CD4-positive, alpha-beta T cell (primary cell): ENCODE measurements at regions not wholly inside any gene's neighbourhood (a gene's known extent, or its start where the extent isn't known, plus 50 kb on each side); places are given as distances from the start of the nearest gene placed in this dataset.

ENCODE experiments used
- ATAC-seq: fragments of 200-7000 bp; cut with Tn5 transposase; one replicate; pipeline ENCODE4 v1.10.0; 2022; ENCODE audit warnings: mild to moderate bottlenecking; ENCODE audit not compliant: poor library complexity
- CTCF ChIA-PET: fragments of 350-600 bp; sonication (Branson Sonifier 250); formaldehyde crosslinking; loops from one replicate; lab custom pipeline; 2021; ENCODE audit warnings: antibody characterized with exemption, inconsistent platforms; lab: Charles Lee
- POLR2A ChIA-PET: fragments of 350-600 bp; sonication (Branson Sonifier 250); formaldehyde crosslinking; loops from one replicate; lab custom pipeline; 2021; ENCODE audit warnings: antibody characterized with exemption, inconsistent platforms; lab: Charles Lee
- DNase-seq, 14 experiments: peaks; one replicate each; pipeline ENCODE4 v3.0.0-alpha.2; 2013 to 2020; ENCODE audit warnings: mixed read lengths in 2 of 14
- H3K27ac ChIP-seq, 2 donors: one replicate each; pipeline versions ENCODE4 v1.5.1 to v1.7.0; 2013; ENCODE audit warnings: low read length in 2 of 2, low read depth in 1 of 2, mild to moderate bottlenecking in 1 of 2
- H3K27me3 ChIP-seq, 2 experiments: 1 replicate in 1 of 2; 2 replicates in 1 of 2; pipeline versions ENCODE4 v1.6.1 to v1.7.0; 2013; ENCODE audit warnings: low read length in 2 of 2, control low read depth in 1 of 2, mild to moderate bottlenecking in 1 of 2, moderate library complexity in 1 of 2; ENCODE audit not compliant: insufficient read depth in 2 of 2, control insufficient read depth in 1 of 2
- H3K36me3 ChIP-seq: one replicate; pipeline ENCODE4 v1.6.1; 2013; ENCODE audit warnings: low read length, control low read depth; ENCODE audit not compliant: insufficient read depth
- H3K4me1 ChIP-seq: one replicate; pipeline ENCODE4 v1.6.1; 2013; ENCODE audit warnings: low read length, control low read depth; ENCODE audit not compliant: insufficient read depth
- H3K4me3 ChIP-seq: one replicate; pipeline ENCODE4 v1.5.1; 2013; ENCODE audit warnings: mild to moderate bottlenecking, low read length, moderate library complexity
- H3K9me3 ChIP-seq, 2 experiments: 1 replicate in 1 of 2; 2 replicates in 1 of 2; pipeline versions ENCODE4 v1.6.1 to v1.7.0; 2013; ENCODE audit warnings: low read length in 2 of 2, mild to moderate bottlenecking in 2 of 2, control low read depth in 1 of 2, moderate library complexity in 1 of 2; ENCODE audit not compliant: control insufficient read depth in 1 of 2, insufficient read depth in 1 of 2
- H3K27ac Mint-ChIP-seq: one replicate; pipeline ENCODE4 v1.8.0; 2020; ENCODE audit warnings: mixed read lengths
- H3K27me3 Mint-ChIP-seq: one replicate; pipeline ENCODE4 v1.8.0; 2021; ENCODE audit warnings: mixed read lengths
- H3K36me3 Mint-ChIP-seq: one replicate; pipeline ENCODE4 v1.8.0; 2021; ENCODE audit warnings: low read depth, mixed read lengths
- H3K4me1 Mint-ChIP-seq: one replicate; pipeline ENCODE4 v1.8.0; 2021; ENCODE audit warnings: low read depth, mixed read lengths
- H3K4me3 Mint-ChIP-seq: one replicate; pipeline ENCODE4 v1.8.0; 2020; ENCODE audit warnings: mild to moderate bottlenecking, mixed read lengths
- H3K9me3 Mint-ChIP-seq: one replicate; pipeline ENCODE4 v1.8.0; 2020; ENCODE audit warnings: mixed read lengths
- CTCF ChIP-seq: fragments of 200-600 bp; IDR thresholded peaks from one replicate; pipeline ENCODE4 v1.8.0; 2022; ENCODE audit warnings: antibody characterized with exemption, mild to moderate bottlenecking
- intact Hi-C, 2 experiments: fragments of 100-400 bp; cut with DNase I in 1 of 2; cut with micrococcal nuclease in 1 of 2; formaldehyde crosslinking; loops; one replicate each; pipeline versions ENCODE4 v1.15.1 to v1.9.0; 2023 to 2025; cut with DNase I, micrococcal nuclease

- no peak for TF ChIP-seq CTCF
- Histone ChIP-seq H3K27me3 (no peaks in the 10 kb centered on the region), H3K9me3 (no peaks in the 10 kb centered on the region), H3K4me1 (no peaks in the 10 kb centered on the region), H3K4me3 (no peak overlapping the region), H3K27ac (no peak overlapping the region), H3K36me3 (no peaks in the 10 kb centered on the region)
- Mint-ChIP-seq H3K4me1 (no peaks in the 10 kb centered on the region), H3K9me3 (no peaks in the 10 kb centered on the region), H3K36me3 (no peaks in the 10 kb centered on the region), H3K27ac (no peak overlapping the region), H3K27me3 (no peaks in the 10 kb centered on the region), H3K4me3 (no peak overlapping the region)
- CTCF ChIA-PET: interaction anchor here (1.1 kb wide), 1 partner anchor 28 kb away, joined by 4 read pairs; no protein-coding TSS in a partner anchor
- intact Hi-C loops: loop anchor here in 1 of 2 experiments (10.0 kb wide), 1 partner anchor 1376 kb away; no protein-coding TSS in a partner anchor
- ATAC-seq: no peak
- POLR2A ChIA-PET: no interaction called here
- no peak for DNase-seq
These were observed 350.5 kb downstream of the CRPPA start for GRCh38 chr7:16070806-16071205.

DNA sequence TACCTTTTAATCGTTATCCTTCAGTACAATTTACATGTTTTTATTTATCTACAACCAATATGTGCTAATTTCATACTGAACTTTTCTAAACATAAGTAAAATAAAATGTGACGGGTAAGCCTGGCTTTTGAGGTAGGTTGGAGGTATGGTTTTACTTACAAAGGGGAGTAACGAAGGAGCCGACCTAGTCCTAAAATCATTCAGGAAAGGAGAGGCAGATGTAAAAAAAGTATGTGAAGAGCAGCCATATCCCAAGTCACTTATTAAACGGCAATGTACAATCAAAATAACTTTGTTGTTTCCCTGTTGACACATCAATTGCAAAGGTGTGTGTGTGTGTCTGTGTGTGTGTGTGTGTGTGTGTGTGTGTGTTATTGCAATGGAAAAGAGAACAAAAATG is 351.3 kb downstream of the CRPPA start:
- no peaks in the 10 kb centered on the region for H3K27me3 ChIP-seq
- no peaks in the 10 kb centered on the region for H3K36me3 Mint-ChIP-seq
- no peaks in the 10 kb centered on the region for H3K4me1 ChIP-seq
- DNase-seq (no peak), ATAC-seq (no peak)
- CTCF ChIA-PET: no interaction called here
- no peaks in the 10 kb centered on the region for H3K4me1 Mint-ChIP-seq
- no peaks in the 10 kb centered on the region for H3K27me3 Mint-ChIP-seq
- H3K4me3 Mint-ChIP-seq: no peak overlapping the region
- H3K36me3 ChIP-seq: no peaks in the 10 kb centered on the region
- no peak overlapping the region for H3K4me3 ChIP-seq
- POLR2A ChIA-PET: no interaction called here
- no peaks in the 10 kb centered on the region for H3K9me3 Mint-ChIP-seq
- no peak overlapping the region for H3K27ac Mint-ChIP-seq
- TF ChIP-seq CTCF: no peak
- H3K9me3 ChIP-seq: no peaks in the 10 kb centered on the region
- no peak overlapping the region for H3K27ac ChIP-seq
- intact Hi-C loops: loop anchor here in 1 of 2 experiments (10.0 kb wide), 1 partner anchor 1375 kb away; no protein-coding TSS in a partner anchor

DNA sequence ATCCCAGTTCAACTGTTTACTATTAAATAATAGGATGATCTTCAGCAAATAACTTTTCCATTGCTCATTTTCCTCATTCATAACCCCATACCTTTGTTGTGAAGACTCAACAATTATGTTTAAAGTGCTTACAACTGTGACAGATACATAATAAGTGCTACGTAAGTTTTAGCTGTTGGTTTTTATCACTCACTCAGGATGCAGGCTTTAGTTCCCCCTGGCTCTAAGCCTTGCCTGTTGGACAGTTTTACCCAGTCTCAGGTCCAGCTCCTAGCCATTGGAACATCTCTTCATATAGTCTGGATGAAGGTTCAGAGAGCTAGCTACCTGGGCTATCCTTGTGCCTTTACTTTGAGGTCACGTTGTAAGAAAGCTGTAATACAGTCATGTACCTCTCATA is 353.2 kb downstream of the CRPPA start:
- DNase-seq (no peak), ATAC-seq (no peak)
- no peak overlapping the region for H3K4me3 Mint-ChIP-seq
- Histone ChIP-seq H3K4me1 (no peaks in the 10 kb centered on the region), H3K9me3 (no peaks in the 10 kb centered on the region), H3K27ac (no peak overlapping the region), H3K36me3 (no peaks in the 10 kb centered on the region), H3K4me3 (no peak overlapping the region), H3K27me3 (no peaks in the 10 kb centered on the region)
- H3K9me3 Mint-ChIP-seq: no peaks in the 10 kb centered on the region
- no peaks in the 10 kb centered on the region for H3K4me1 Mint-ChIP-seq
- H3K27me3 Mint-ChIP-seq: no peaks in the 10 kb centered on the region
- H3K36me3 Mint-ChIP-seq: no peaks in the 10 kb centered on the region
- no peak overlapping the region for H3K27ac Mint-ChIP-seq
- CTCF ChIA-PET: no interaction called here
- TF ChIP-seq CTCF: no peak
- intact Hi-C loops: no loop called here
- POLR2A ChIA-PET: no interaction called here
